H9 (cell line): ENCODE measurements at regions not wholly inside any gene's neighbourhood (a gene's known extent, or its start where the extent isn't known, plus 50 kb on each side); places are given as distances from the start of the nearest gene placed in this dataset.

ENCODE experiments used
- DNase-seq: peaks from one replicate; pipeline ENCODE4 v3.0.0-alpha.2; 2017
- H2AFZ ChIP-seq: one replicate; pipeline ENCODE4 v1.6.1; 2013; ENCODE audit warnings: mild to moderate bottlenecking, low read length, control low read depth, moderate library complexity
- H2AK5ac ChIP-seq: 2 replicates; pipeline ENCODE4 v1.6.1; 2013; ENCODE audit warnings: low read length, control low read depth, mixed read lengths; ENCODE audit not compliant: insufficient read length
- H2BK120ac ChIP-seq: one replicate; pipeline ENCODE4 v1.6.1; 2013; ENCODE audit warnings: low read depth, mild to moderate bottlenecking, low read length, control low read depth, inconsistent platforms; ENCODE audit not compliant: poor library complexity, severe bottlenecking
- H2BK12ac ChIP-seq: 2 replicates; pipeline ENCODE4 v1.6.1; 2013; ENCODE audit warnings: low read length, control low read depth, mixed read lengths, low read depth; ENCODE audit not compliant: insufficient read length
- H2BK15ac ChIP-seq: 2 replicates; pipeline ENCODE4 v1.6.1; 2013; ENCODE audit warnings: low read depth, low read length, control low read depth
- H2BK20ac ChIP-seq: one replicate; pipeline ENCODE4 v1.6.1; 2013; ENCODE audit warnings: low read depth, mild to moderate bottlenecking, low read length, control low read depth, inconsistent platforms; ENCODE audit not compliant: poor library complexity, severe bottlenecking
- H2BK5ac ChIP-seq: 2 replicates; pipeline ENCODE4 v1.6.1; 2013; ENCODE audit warnings: low read length, control low read depth, mixed read lengths; ENCODE audit not compliant: insufficient read length
- H3K14ac ChIP-seq: 2 replicates; pipeline ENCODE4 v1.6.1; 2013; ENCODE audit warnings: low read length, control low read depth; ENCODE audit not compliant: insufficient read depth
- H3K18ac ChIP-seq: 2 replicates; pipeline ENCODE4 v1.6.1; 2013; ENCODE audit warnings: low read depth, mild to moderate bottlenecking, mixed read lengths, low read length, control low read depth; ENCODE audit not compliant: insufficient read length
- H3K23ac ChIP-seq: 2 replicates; pipeline ENCODE4 v1.6.1; 2013; ENCODE audit warnings: low read length, control low read depth, mixed read lengths, low read depth; ENCODE audit not compliant: insufficient read length
- H3K23me2 ChIP-seq: 2 replicates; pipeline ENCODE4 v1.6.1; 2013; ENCODE audit warnings: low read depth, mild to moderate bottlenecking, mixed read lengths, low read length, control low read depth; ENCODE audit not compliant: insufficient read length, poor library complexity, severe bottlenecking
- H3K27ac ChIP-seq: 2 replicates; pipeline ENCODE4 v1.5.1; 2013; ENCODE audit warnings: low read length, control low read depth, mixed read lengths, low read depth; ENCODE audit not compliant: insufficient read length
- H3K27me3 ChIP-seq: 2 replicates; pipeline ENCODE4 v1.6.1; 2013; ENCODE audit warnings: low read length, control low read depth, inconsistent platforms; ENCODE audit not compliant: insufficient read depth
- H3K4ac ChIP-seq: 2 replicates; pipeline ENCODE4 v1.6.1; 2013; ENCODE audit warnings: low read depth, mild to moderate bottlenecking, control low read depth, inconsistent platforms, low read length, moderate library complexity
- H3K4me1 ChIP-seq: 2 replicates; pipeline ENCODE4 v1.6.1; 2013; ENCODE audit warnings: low read length, control low read depth, inconsistent platforms; ENCODE audit not compliant: insufficient read depth
- H3K4me2 ChIP-seq: 2 replicates; pipeline ENCODE4 v1.6.1; 2013; ENCODE audit warnings: low read length, control low read depth, mixed read lengths; ENCODE audit not compliant: insufficient read length, insufficient read depth
- H3K56ac ChIP-seq: 2 replicates; pipeline ENCODE4 v1.6.1; 2013; ENCODE audit warnings: low read depth, mild to moderate bottlenecking, mixed read lengths, low read length, control low read depth; ENCODE audit not compliant: insufficient read length
- H3K79me1 ChIP-seq: 2 replicates; pipeline ENCODE4 v1.6.1; 2013; ENCODE audit warnings: low read depth, mild to moderate bottlenecking, moderate library complexity, low read length, control low read depth, inconsistent platforms; ENCODE audit not compliant: insufficient read depth, poor library complexity, severe bottlenecking
- H3K79me2 ChIP-seq: 2 replicates; pipeline ENCODE4 v1.6.1; 2013; ENCODE audit warnings: low read length, control low read depth, inconsistent platforms; ENCODE audit not compliant: insufficient read depth
- H3K9ac ChIP-seq: 2 replicates; pipeline ENCODE4 v1.6.1; 2013; ENCODE audit warnings: low read length, control low read depth, mixed read lengths; ENCODE audit not compliant: insufficient read length; ENCODE audit errors: extremely low read depth
- H3K9me3 ChIP-seq: one replicate; pipeline ENCODE4 v1.6.1; 2013; ENCODE audit warnings: low read depth, low read length, inconsistent platforms; ENCODE audit not compliant: control insufficient read depth
- H3T11ph ChIP-seq: one replicate; pipeline ENCODE4 v1.6.1; 2013; ENCODE audit warnings: mild to moderate bottlenecking, low read length, control low read depth, inconsistent platforms
- H4K20me1 ChIP-seq: one replicate; pipeline ENCODE4 v1.6.1; 2013; ENCODE audit not compliant: control insufficient read depth, insufficient read length, insufficient read depth
- H4K5ac ChIP-seq: 2 replicates; pipeline ENCODE4 v1.6.1; 2013; ENCODE audit warnings: low read depth, mild to moderate bottlenecking, mixed read lengths, low read length, control low read depth; ENCODE audit not compliant: insufficient read length
- H4K8ac ChIP-seq: replicated peaks from 2 replicates; pipeline ENCODE4 v1.6.1; 2013; ENCODE audit warnings: low read length, control low read depth, mixed read lengths, low read depth; ENCODE audit not compliant: insufficient read length
- H4K91ac ChIP-seq: 2 replicates; pipeline ENCODE4 v1.6.1; 2013; ENCODE audit warnings: low read depth, mild to moderate bottlenecking, moderate library complexity, mixed read lengths, low read length, control low read depth; ENCODE audit not compliant: insufficient read length
- H3K27ac Mint-ChIP-seq, 3 experiments: 2 replicates in 2 of 3; 3 replicates in 1 of 3; pipeline ENCODE4 v1.8.0; 2020 to 2021; ENCODE audit warnings: mixed read lengths in 3 of 3, mild to moderate bottlenecking in 1 of 3, moderate library complexity in 1 of 3
- H3K27me3 Mint-ChIP-seq: 2 replicates; pipeline ENCODE4 v1.8.0; 2021; ENCODE audit warnings: low read depth, mild to moderate bottlenecking, moderate library complexity, mixed read lengths
- H3K36me3 Mint-ChIP-seq, 3 experiments: 2 replicates in 2 of 3; 3 replicates in 1 of 3; pipeline ENCODE4 v1.8.0; 2020 to 2021; ENCODE audit warnings: low read depth in 3 of 3, mixed read lengths in 3 of 3; ENCODE audit not compliant: insufficient read depth in 1 of 3
- H3K4me1 Mint-ChIP-seq, 2 experiments: 2 replicates each; pipeline ENCODE4 v1.8.0; 2020; ENCODE audit warnings: mixed read lengths in 2 of 2
- H3K4me3 Mint-ChIP-seq, 2 experiments: 2 replicates in 1 of 2; 3 replicates in 1 of 2; pipeline ENCODE4 v1.8.0; 2020 to 2021; ENCODE audit warnings: mild to moderate bottlenecking in 2 of 2, mixed read lengths in 2 of 2, moderate library complexity in 1 of 2
- H3K9me3 Mint-ChIP-seq, 2 experiments: 2 replicates in 1 of 2; 3 replicates in 1 of 2; pipeline ENCODE4 v1.8.0; 2020; ENCODE audit warnings: mild to moderate bottlenecking in 2 of 2, mixed read lengths in 2 of 2, moderate library complexity in 1 of 2
- TF ChIP-seq, protein P1 (sequence below): fragments of 200-600 bp; sonication (generic); conservative IDR thresholded peaks from 3 replicates; pipeline ENCODE4 v1.8.0; 2021; ENCODE audit warnings: antibody characterized with exemption, mild to moderate bottlenecking

DNA sequence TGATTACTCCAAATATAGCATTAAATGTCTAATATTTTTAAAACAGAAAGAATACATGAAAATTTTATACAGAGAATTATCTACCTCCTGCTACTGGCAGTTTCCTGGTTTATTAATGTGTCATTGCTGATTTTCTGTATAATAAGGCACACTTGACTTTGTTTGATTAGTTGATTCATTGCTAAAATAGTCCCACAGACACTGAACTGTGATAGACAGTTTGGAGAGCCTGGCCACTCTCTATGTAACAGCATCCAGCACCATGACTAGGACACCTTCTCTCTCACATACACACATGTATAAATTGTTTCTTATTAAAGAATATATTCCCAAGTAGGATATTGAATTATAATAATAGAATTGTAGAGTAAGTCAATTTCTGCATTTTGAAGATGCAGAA lies 368.5 kb upstream of the SNX7 start:
- no peak overlapping the region for H3K18ac ChIP-seq
- no peak overlapping the region for H3K27ac ChIP-seq
- H3K4me2 ChIP-seq, result no peak overlapping the region
- no peak overlapping the region for H2AK5ac ChIP-seq
- H4K20me1 ChIP-seq, result no peaks in the 10 kb centered on the region
- no peak overlapping the region for H3K56ac ChIP-seq
- no peak overlapping the region for H4K8ac ChIP-seq
- no peak overlapping the region for H3K14ac ChIP-seq
- Mint-ChIP-seq H3K27me3 (no peaks in the 10 kb centered on the region), H3K36me3 (no peaks in the 10 kb centered on the region), H3K4me3 (no peak overlapping the region), H3K4me1 (0 out of 4 replicates have a peak, but pooled peaks cover 3 to 4% of the 10 kb centered on the region in 2 experiments), H3K27ac (no peak overlapping the region), H3K9me3 (no peaks in the 10 kb centered on the region)
- H2BK20ac ChIP-seq, result no peak overlapping the region
- H3K4ac ChIP-seq, result no peak overlapping the region
- no peak for DNase-seq
- no peak overlapping the region for H2BK12ac ChIP-seq
- no peak overlapping the region for H2BK120ac ChIP-seq
- H3T11ph ChIP-seq, result no peak overlapping the region
- H2AFZ ChIP-seq, result no peak overlapping the region
- H3K9me3 ChIP-seq, result no peaks in the 10 kb centered on the region
- H3K23me2 ChIP-seq, result no peaks in the 10 kb centered on the region
- no peaks in the 10 kb centered on the region for H3K79me2 ChIP-seq
- no peaks in the 10 kb centered on the region for H3K79me1 ChIP-seq
- TF ChIP-seq, protein P1, sequence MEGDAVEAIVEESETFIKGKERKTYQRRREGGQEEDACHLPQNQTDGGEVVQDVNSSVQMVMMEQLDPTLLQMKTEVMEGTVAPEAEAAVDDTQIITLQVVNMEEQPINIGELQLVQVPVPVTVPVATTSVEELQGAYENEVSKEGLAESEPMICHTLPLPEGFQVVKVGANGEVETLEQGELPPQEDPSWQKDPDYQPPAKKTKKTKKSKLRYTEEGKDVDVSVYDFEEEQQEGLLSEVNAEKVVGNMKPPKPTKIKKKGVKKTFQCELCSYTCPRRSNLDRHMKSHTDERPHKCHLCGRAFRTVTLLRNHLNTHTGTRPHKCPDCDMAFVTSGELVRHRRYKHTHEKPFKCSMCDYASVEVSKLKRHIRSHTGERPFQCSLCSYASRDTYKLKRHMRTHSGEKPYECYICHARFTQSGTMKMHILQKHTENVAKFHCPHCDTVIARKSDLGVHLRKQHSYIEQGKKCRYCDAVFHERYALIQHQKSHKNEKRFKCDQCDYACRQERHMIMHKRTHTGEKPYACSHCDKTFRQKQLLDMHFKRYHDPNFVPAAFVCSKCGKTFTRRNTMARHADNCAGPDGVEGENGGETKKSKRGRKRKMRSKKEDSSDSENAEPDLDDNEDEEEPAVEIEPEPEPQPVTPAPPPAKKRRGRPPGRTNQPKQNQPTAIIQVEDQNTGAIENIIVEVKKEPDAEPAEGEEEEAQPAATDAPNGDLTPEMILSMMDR, result no peak
- H3K23ac ChIP-seq, result no peak overlapping the region
- no peak overlapping the region for H3K9ac ChIP-seq
- H4K91ac ChIP-seq, result no peak overlapping the region
- H2BK5ac ChIP-seq, result no peak overlapping the region
- H3K4me1 ChIP-seq, result no peaks in the 10 kb centered on the region
- H3K27me3 ChIP-seq, result no peaks in the 10 kb centered on the region
- no peak overlapping the region for H4K5ac ChIP-seq
- H2BK15ac ChIP-seq, result no peak overlapping the region
